NB4 (cell line): ENCODE measurements at regions not wholly inside any gene's neighbourhood (a gene's known extent, or its start where the extent isn't known, plus 50 kb on each side); places are given as distances from the start of the nearest gene placed in this dataset.

ENCODE experiments used
- DNase-seq: peaks from one replicate; pipeline ENCODE4 v3.0.0; 2010; ENCODE audit warnings: low read depth
- H3K4me3 ChIP-seq: one replicate; pipeline ENCODE4 v1.5.1; 2011; ENCODE audit warnings: mild to moderate bottlenecking, low read depth, low read length, moderate library complexity
- MYC ChIP-seq: IDR thresholded peaks from 2 replicates; pipeline ENCODE4 v1.6.1; 2011; ENCODE audit warnings: low read depth, low read length
- POLR2A ChIP-seq: IDR thresholded peaks from 2 replicates; pipeline ENCODE4 v1.6.1; 2011; ENCODE audit warnings: mild to moderate bottlenecking; ENCODE audit not compliant: insufficient read length; ENCODE audit errors: extremely low read depth
- TF ChIP-seq, protein P1 (sequence below): IDR thresholded peaks from 2 replicates; pipeline ENCODE4 v1.6.1; 2011; ENCODE audit warnings: low read depth, low read length
- TF ChIP-seq, protein P2 (sequence below): IDR thresholded peaks from one replicate; pipeline ENCODE4 v1.5.1; 2012; ENCODE audit warnings: low read depth, low read length

DNA sequence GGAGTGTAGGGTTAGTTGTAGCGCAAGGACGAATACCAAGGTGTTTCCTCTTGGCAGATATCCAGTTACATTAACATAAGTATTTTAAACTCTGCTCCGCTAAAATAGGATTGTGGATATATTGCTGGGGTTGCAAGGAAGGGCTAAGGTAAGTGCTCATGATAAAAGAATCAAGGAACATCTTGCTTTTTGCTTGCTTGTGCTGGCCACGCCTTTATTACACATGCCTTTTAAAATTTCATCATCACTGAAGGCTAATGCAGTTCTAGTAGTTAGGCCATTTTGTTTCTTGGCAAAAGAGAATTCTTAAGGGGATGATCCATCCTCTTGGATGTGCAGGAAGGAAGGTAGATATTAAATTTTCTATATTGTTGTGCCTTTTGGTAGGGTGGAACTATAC, 415.6 kb upstream of the TPM1 start:
- no peak for TF ChIP-seq MYC
- TF ChIP-seq, protein P1, sequence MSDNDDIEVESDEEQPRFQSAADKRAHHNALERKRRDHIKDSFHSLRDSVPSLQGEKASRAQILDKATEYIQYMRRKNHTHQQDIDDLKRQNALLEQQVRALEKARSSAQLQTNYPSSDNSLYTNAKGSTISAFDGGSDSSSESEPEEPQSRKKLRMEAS, result no peak
- no peak for TF ChIP-seq POLR2A
- TF ChIP-seq, protein P2, sequence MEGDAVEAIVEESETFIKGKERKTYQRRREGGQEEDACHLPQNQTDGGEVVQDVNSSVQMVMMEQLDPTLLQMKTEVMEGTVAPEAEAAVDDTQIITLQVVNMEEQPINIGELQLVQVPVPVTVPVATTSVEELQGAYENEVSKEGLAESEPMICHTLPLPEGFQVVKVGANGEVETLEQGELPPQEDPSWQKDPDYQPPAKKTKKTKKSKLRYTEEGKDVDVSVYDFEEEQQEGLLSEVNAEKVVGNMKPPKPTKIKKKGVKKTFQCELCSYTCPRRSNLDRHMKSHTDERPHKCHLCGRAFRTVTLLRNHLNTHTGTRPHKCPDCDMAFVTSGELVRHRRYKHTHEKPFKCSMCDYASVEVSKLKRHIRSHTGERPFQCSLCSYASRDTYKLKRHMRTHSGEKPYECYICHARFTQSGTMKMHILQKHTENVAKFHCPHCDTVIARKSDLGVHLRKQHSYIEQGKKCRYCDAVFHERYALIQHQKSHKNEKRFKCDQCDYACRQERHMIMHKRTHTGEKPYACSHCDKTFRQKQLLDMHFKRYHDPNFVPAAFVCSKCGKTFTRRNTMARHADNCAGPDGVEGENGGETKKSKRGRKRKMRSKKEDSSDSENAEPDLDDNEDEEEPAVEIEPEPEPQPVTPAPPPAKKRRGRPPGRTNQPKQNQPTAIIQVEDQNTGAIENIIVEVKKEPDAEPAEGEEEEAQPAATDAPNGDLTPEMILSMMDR, result no peak
- DNase-seq, result no peak
- H3K4me3 ChIP-seq, result no peak overlapping the region

DNA sequence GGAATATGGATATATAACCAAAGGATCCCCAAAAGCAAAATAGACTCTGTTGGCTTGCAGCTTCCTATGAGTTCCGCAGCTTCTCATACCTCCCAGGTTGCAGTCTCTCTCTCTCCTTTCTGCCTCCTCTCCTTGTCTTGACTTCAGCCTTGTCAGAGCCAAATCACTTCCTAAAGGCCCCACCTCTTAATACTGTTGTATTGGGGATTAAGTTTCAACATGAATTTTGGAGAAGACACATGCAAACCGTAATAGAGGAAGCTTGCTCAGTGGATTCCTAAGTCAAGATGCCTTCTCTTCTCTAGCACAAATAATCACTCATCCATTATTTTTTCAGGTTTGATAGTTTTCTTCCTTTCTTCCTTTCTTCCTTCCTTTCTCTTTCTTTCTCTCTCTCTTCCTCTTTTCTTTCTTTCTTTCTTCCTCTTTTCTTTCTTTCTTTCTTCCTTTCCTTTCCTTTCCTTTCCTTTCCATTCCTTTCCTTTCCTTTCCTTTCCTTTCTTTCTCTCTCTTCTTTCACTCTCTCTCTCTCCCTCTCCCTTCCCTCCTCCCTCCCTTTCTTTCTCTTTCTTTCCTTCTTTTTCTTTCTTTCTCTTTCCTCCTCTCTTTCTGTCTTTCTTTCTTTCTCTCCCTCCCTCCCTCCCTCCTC, 411.3 kb upstream of the TPM1 start:
- no peak for TF ChIP-seq POLR2A
- TF ChIP-seq, protein P2, result no peak
- TF ChIP-seq, protein P1, result no peak
- TF ChIP-seq MYC, result no peak
- H3K4me3 ChIP-seq, result no peak overlapping the region
- no peak for DNase-seq

DNA sequence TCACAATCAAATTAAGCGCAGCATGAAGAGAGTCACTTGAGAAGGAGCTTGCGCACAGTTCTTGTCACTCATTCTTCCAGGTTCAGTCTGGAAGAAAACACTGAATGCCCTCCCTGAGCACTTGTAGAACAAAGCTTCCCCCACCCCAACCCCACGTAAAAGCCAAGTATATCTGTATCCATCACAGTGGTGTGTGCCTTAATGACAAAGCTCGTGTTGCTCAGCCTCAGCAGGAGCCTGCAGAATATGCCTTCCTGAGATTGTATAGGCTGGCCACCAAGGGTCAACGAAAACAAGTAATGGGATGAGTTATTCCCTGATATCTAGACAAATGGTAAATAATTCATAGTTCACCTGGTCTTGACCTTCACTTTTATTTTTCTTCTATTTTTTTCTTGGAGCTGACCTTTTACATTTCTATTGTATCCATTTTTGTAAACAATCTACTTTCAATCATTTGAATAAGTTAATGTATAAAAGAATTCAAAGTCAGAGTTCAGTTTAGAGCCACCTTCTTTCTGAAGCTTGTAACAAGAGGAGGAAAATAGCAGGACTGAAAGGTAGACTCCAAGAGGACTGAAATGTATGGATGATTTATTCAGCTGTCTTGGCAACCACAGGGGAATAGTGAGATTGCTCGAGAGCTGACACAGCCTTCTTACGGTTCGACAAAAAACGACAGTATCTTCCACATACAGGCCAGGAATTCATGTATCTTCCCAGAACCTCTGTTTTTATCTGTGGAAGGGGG, 405.5 kb upstream of the TPM1 start:
- TF ChIP-seq POLR2A, result no peak
- TF ChIP-seq, protein P1, result no peak
- TF ChIP-seq, protein P2, result no peak
- TF ChIP-seq MYC, result no peak
- DNase-seq, result no peak
- H3K4me3 ChIP-seq, result no peak overlapping the region

DNA sequence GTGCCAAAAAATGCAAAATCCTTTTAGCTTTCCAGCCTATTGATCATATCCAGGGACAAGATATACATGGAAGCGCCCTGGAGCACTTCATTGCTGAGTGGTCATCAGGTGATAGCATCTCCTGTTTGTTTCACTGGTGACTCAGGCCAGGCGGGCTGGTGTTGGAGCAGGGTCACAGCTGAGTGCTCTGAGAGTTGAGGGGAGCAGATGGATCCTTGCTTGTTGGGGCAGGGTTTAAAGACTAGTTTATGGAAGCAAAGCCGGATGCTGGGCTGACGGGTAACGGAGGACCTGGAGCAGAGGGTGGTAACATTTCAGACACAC, 405.0 kb upstream of the TPM1 start:
- no peak for TF ChIP-seq POLR2A
- TF ChIP-seq, protein P1, result no peak
- TF ChIP-seq MYC, result no peak
- TF ChIP-seq, protein P2, result no peak
- no peak overlapping the region for H3K4me3 ChIP-seq
- DNase-seq, result no peak

DNA sequence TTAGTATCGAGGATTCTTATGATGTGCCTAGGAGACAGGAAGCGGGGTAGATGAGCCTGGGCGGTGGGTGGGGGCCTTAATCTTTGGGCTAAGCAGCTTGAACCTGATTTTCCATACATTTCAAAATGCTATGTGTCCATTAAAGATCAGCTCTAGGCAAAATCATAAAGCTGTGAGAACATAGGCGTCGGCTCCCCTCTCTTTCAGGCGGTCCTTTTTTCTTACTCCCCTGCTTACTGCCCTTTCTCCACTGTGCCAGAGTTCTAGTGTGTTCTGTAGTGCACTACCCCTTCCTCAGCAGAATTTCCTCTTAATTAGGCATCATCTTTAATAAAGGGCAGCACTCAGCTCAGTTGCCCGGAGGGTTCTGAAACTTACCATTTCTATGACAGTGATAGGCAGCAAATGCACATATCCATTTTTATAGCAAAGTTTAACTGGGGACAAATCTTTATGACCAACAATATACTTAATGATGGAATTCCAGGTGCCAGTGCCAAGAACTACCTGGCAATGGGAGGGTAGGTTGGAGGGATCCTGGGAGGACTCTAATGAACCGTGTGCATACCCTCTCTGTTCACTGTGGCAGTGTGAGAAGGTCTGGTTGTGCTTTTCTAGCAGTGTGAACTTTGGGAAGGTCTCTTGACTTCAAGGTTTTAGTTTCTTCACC, 404.5 kb upstream of the TPM1 start:
- H3K4me3 ChIP-seq, result no peak overlapping the region
- DNase-seq, result no peak
- TF ChIP-seq, protein P2, result no peak
- TF ChIP-seq, protein P1, result no peak
- no peak for TF ChIP-seq MYC
- no peak for TF ChIP-seq POLR2A
